Duodenal mucosa (tissue), 2 donors: ENCODE measurements at regions not wholly inside any gene's neighbourhood (a gene's known extent, or its start where the extent isn't known, plus 50 kb on each side); places are given as distances from the start of the nearest gene placed in this dataset.

Experiments
- H3K27ac ChIP-seq: one replicate; pipeline ENCODE4 v1.7.0; 2013; ENCODE audit warnings: low read depth, low read length
- H3K27me3 ChIP-seq, 2 donors: one replicate each; pipeline ENCODE4 v1.7.0; 2013; ENCODE audit warnings: low read length in 2 of 2, control low read depth in 1 of 2; ENCODE audit not compliant: insufficient read depth in 2 of 2, control insufficient read depth in 1 of 2
- H3K36me3 ChIP-seq, 2 donors: one replicate each; pipeline ENCODE4 v1.7.0; 2013; ENCODE audit warnings: low read length in 2 of 2, control low read depth in 1 of 2; ENCODE audit not compliant: insufficient read depth in 2 of 2, control insufficient read depth in 1 of 2
- H3K4me1 ChIP-seq, 2 donors: one replicate each; pipeline ENCODE4 v1.7.0; 2013; ENCODE audit warnings: low read length in 2 of 2, control low read depth in 1 of 2; ENCODE audit not compliant: insufficient read depth in 2 of 2, control insufficient read depth in 1 of 2
- H3K4me3 ChIP-seq, 2 donors: one replicate each; pipeline ENCODE4 v1.7.0; 2013; ENCODE audit warnings: low read length in 2 of 2, low read depth in 1 of 2
- H3K9ac ChIP-seq, 2 donors: one replicate each; pipeline ENCODE4 v1.7.0; 2013; ENCODE audit warnings: low read length in 2 of 2, low read depth in 1 of 2
- H3K9me3 ChIP-seq, 2 donors: one replicate each; pipeline ENCODE4 v1.7.0; 2013; ENCODE audit warnings: low read length in 2 of 2, control low read depth in 1 of 2; ENCODE audit not compliant: control insufficient read depth in 1 of 2

DNA sequence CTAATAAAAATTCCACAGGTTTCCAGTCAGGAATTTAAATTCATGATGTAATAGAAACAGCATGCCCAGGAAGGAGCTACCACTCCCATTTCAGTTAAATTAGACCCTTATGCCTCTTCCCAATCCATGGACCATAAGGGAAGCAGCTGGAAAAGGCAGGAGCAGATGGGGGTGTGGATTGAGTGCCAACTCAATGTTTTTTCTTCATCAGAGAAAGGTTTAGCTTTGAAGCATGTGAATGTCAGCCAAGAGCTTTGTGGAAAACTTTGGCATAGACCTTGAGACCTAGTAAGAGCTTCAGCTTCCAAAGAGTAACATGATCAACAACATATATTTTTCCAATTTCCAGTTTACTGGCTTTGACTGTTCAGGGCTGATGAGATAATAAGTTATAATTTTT is 2139.9 kb downstream of the PCDH9 start:
- Histone ChIP-seq H3K36me3 (no peaks in the 10 kb centered on the region), H3K4me1 (no peaks in the 10 kb centered on the region), H3K27ac (no peak overlapping the region), H3K9me3 (peaks cover 0 to 14% of the 10 kb centered on the region in 2 donors), H3K27me3 (no peaks in the 10 kb centered on the region), H3K9ac (no peak overlapping the region), H3K4me3 (no peak overlapping the region)

DNA sequence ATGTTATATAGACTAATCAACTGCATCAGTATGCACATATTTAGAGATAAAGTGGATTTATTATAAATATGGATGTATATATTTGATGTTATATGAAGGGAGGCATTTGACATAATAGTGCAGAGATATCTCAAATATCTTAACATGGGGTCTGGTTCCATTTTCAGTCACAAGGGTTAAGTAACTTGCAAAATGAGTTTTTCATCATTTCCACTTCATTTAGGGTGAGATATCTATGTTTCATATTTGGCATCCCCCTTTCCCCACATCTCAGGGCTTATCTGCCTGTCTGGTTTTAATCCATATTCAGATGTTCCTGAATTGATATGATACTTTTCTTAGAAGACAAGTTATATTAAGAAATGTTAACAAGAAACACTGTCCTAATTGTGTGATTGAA is 2141.2 kb downstream of the PCDH9 start:
- no peaks in the 10 kb centered on the region for H3K4me1 ChIP-seq
- no peaks in the 10 kb centered on the region for H3K27me3 ChIP-seq
- H3K9me3 ChIP-seq, result peaks cover 0 to 18% of the 10 kb centered on the region in 2 donors
- no peak overlapping the region for H3K27ac ChIP-seq
- H3K36me3 ChIP-seq, result no peaks in the 10 kb centered on the region
- no peak overlapping the region for H3K4me3 ChIP-seq
- no peak overlapping the region for H3K9ac ChIP-seq

DNA sequence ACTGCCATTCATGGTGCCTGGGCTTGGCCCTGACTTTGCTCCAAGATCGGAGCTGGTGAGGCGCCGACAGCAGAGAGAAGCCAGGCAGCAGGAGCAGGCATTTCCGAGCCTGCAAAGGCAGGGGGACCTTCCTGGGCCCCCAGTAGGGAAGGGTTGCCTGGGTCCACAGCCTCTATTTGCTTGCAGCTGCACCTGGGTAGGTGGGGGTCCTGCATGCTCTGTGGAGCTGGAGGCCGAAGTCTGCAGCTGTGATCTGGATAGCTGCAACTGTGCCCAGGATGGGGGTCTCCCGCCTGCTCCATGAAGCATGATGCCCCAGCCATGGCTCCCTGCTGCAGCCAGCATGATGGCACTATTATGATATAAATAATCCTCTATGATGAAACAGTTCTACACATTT is 2144.2 kb downstream of the PCDH9 start:
- Histone ChIP-seq H3K4me1 (no peaks in the 10 kb centered on the region), H3K9me3 (peaks cover 0 to 18% of the 10 kb centered on the region in 2 donors), H3K4me3 (no peak overlapping the region), H3K36me3 (no peaks in the 10 kb centered on the region), H3K27ac (no peak overlapping the region), H3K27me3 (no peaks in the 10 kb centered on the region), H3K9ac (no peak overlapping the region)

DNA sequence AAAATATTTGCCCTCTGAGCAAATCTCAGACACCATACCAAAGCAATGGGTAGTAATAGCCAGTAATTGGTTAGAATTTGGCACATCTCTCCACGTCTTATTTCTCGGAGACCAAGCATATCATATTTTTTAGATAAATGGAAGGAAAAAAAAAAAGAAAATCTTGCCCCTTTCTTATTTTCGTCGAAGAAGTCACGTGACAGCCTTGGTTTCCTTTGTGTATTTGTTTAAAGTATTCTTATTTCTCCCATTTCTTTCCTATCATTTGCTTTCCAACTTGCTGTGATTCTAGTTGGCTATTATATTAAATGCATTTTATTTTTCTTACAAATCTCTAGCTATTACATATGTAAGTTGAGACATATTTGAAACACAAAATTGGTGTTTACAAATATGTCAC is 2155.9 kb downstream of the PCDH9 start:
- Histone ChIP-seq H3K9ac (no peak overlapping the region), H3K36me3 (no peaks in the 10 kb centered on the region), H3K9me3 (peaks cover 0 to 1% of the 10 kb centered on the region in 2 donors), H3K4me1 (no peaks in the 10 kb centered on the region), H3K4me3 (no peak overlapping the region), H3K27me3 (no peaks in the 10 kb centered on the region), H3K27ac (no peak overlapping the region)

DNA sequence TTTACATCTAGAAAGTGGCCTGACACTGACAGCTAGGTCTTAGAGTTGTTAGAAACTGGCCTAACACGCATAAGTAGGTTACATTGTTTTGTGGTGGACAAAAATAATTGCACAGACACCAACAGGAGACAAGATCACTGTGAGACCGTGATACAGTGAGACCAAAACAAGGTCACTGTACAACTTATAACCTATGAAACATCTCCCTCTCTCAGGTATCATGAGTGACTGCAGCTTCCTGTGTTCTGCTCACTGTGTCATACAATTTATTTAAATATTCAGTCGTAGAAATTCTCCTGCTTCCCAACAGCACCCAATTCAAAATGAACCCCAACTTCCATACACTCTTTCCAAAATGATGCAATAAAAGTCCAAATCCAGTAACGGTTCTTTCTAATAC is 2165.2 kb downstream of the PCDH9 start:
- Histone ChIP-seq H3K9me3 (peaks cover 0 to 2% of the 10 kb centered on the region in 2 donors), H3K4me3 (no peak overlapping the region), H3K27ac (no peak overlapping the region), H3K4me1 (no peaks in the 10 kb centered on the region), H3K9ac (no peak overlapping the region), H3K27me3 (no peaks in the 10 kb centered on the region), H3K36me3 (no peaks in the 10 kb centered on the region)

DNA sequence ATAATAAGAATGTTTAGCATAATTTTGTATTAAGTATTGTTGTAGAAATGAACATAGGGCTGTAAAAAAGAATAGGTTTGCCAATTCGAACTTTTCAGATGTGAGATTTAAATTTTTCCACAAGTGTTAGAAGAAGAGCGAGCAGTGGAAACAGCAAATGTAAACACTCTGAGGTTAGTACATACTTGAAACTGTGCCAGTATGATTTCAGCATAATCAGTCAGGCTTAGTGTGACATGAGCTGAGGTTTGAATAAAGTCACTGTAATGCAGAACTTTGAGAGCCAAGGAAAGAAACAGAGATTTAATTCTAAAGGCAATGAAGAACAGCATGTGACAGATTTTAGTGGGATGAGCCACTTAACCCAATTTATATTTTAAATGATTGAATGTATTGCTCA is 2166.4 kb downstream of the PCDH9 start:
- H3K4me3 ChIP-seq, result no peak overlapping the region
- H3K27ac ChIP-seq, result no peak overlapping the region
- H3K9ac ChIP-seq, result no peak overlapping the region
- no peaks in the 10 kb centered on the region for H3K27me3 ChIP-seq
- peaks cover 0 to 2% of the 10 kb centered on the region in 2 donors for H3K9me3 ChIP-seq
- H3K36me3 ChIP-seq, result no peaks in the 10 kb centered on the region
- H3K4me1 ChIP-seq, result no peaks in the 10 kb centered on the region

DNA sequence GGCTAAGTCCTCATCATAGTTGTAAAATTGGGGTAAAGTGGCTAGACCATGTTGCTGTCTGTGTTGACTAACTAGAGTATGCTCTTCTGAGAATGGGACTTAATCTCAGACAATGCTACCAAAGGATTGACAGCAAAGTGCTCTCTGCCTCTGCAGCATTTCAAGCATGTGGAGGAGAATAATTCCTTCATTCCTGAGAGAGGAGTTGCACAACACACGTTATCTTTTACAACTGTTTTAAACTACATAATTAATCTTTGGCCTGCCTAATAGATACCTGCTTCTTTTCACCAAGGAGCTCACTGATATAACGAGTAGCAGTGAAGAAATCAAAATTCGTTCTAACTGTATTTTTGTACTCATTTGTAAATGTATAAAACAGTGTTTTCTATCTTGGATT is 2172.2 kb downstream of the PCDH9 start:
- H3K9ac ChIP-seq, result no peak overlapping the region
- H3K27me3 ChIP-seq, result no peaks in the 10 kb centered on the region
- no peak overlapping the region for H3K27ac ChIP-seq
- no peak overlapping the region for H3K4me3 ChIP-seq
- no peaks in the 10 kb centered on the region for H3K36me3 ChIP-seq
- H3K9me3 ChIP-seq, result peaks cover 2 to 11% of the 10 kb centered on the region in 2 donors
- no peaks in the 10 kb centered on the region for H3K4me1 ChIP-seq

DNA sequence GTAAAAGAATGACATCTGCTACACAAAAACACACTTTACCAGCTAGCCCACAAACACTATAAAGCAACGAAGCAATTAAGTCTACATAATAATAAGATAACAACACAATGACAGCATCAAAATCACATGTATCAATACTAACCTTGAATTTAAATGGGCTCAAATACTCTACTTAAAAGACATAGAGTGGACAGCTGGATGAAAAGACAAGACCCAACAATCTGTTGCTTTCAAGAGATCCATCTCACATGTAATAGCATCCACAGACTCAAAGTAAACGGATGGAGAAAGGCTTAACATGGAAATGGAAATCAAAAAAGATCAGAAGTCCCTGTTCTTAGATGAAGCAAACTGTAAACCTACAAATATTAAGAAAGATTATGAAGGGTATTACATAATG is 2175.9 kb downstream of the PCDH9 start:
- Histone ChIP-seq H3K27ac (no peak overlapping the region), H3K9me3 (peaks cover 2 to 11% of the 10 kb centered on the region in 2 donors), H3K4me3 (no peak overlapping the region)

DNA sequence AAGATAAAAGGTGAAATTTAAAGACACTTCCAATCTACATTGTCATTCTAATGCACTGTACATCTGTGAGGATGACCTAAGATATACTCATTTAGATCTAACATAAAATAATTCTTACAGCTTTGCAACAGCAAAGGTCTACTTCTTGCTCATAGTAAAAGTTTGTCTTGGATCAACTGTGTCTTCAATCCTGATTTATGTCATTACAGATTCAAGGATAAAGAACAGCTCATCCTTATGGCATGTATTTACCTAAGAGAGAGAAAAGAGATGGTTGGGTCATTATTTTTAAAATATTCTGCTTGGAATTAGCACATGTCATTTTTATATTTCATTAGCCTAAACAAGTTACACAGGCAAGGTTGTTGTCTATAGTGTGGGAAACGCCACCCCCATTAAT is 2193.1 kb downstream of the PCDH9 start:
- Histone ChIP-seq H3K4me3 (no peak overlapping the region), H3K9ac (no peak overlapping the region), H3K27ac (no peak overlapping the region), H3K4me1 (no peaks in the 10 kb centered on the region), H3K36me3 (no peaks in the 10 kb centered on the region), H3K9me3 (peaks cover 6 to 11% of the 10 kb centered on the region in 2 donors), H3K27me3 (no peaks in the 10 kb centered on the region)

More for the DNA sequence above, 2175.9 kb downstream of the PCDH9 start:
- Histone ChIP-seq H3K36me3 (no peaks in the 10 kb centered on the region), H3K27me3 (no peaks in the 10 kb centered on the region), H3K4me1 (no peaks in the 10 kb centered on the region), H3K9ac (no peak overlapping the region)

DNA sequence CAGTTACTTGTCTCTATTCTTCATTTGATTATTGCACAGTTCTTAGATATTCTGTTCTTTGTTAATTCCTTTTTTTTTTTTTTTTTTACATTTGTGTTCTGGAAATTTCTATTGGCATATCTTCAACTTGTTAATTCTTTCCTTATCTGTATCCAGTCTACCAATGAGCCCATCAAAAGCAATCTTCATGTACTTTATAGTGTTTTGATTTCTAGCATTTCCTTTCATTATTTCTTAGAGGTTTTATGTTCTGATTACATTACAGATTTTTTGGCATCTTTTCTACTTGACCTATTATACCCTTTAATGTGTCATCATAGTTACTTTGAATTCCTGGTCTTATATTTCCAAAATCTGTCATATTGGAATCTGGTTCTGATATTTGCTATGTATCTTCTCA is 2194.8 kb downstream of the PCDH9 start:
- Histone ChIP-seq H3K9me3 (peaks cover 9 to 18% of the 10 kb centered on the region in 2 donors), H3K27me3 (no peaks in the 10 kb centered on the region), H3K4me1 (no peaks in the 10 kb centered on the region), H3K27ac (no peak overlapping the region), H3K4me3 (no peak overlapping the region), H3K36me3 (no peaks in the 10 kb centered on the region), H3K9ac (no peak overlapping the region)

DNA sequence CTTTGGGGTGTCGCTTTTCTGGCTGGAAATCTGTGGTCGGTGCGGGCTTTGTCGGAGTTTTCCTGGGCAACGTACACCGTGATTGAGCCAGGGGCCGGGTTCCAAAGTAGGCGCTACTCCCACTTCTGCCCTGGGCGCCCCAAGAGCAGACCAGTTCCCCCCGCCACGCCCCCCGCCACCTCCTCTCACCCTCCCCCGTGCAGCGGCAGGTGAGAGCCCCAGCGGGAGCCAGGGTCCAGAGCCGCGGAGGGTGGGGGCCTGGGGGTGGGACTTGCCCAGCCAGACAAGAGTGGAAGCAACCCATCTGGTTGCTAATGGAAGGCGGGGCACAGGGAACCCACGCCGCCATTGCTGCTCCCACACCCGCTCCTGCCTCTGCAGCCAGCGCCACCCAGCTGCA is 2195.9 kb downstream of the PCDH9 start:
- Histone ChIP-seq H3K9ac (no peak overlapping the region), H3K36me3 (no peaks in the 10 kb centered on the region), H3K9me3 (peaks cover 9 to 18% of the 10 kb centered on the region in 2 donors), H3K27ac (no peak overlapping the region), H3K4me3 (no peak overlapping the region), H3K4me1 (no peaks in the 10 kb centered on the region), H3K27me3 (no peaks in the 10 kb centered on the region)
